Left renal cortex interstitium (tissue), 4 donors: ENCODE measurements at regions not wholly inside any gene's neighbourhood (a gene's known extent, or its start where the extent isn't known, plus 50 kb on each side); places are given as distances from the start of the nearest gene placed in this dataset.
"Not testable (repeated sequence)": the region's sequence is repeated elsewhere in the genome, so short reads cannot be mapped to it uniquely, and the experiment has no call there.

ENCODE experiments used
- DNase-seq, 4 donors: peaks; one replicate each; pipeline ENCODE4 v3.0.0-alpha.2; 2013; ENCODE audit warnings: low read depth in 4 of 4, low spot score in 2 of 4, missing footprints in 1 of 4

- DNase-seq: no peak
These were observed 978.2 kb upstream of the NCAM2 start for GRCh38 chr21:20020026-20020425.

GRCh38 chr21:20023193-20023592, 975.0 kb upstream of the NCAM2 start:
- no peak for DNase-seq

- DNase-seq: no peak
These were observed 973.5 kb upstream of the NCAM2 start for GRCh38 chr21:20024741-20025140.

GRCh38 chr21:20026543-20026942, 971.7 kb upstream of the NCAM2 start:
- DNase-seq: no peak

GRCh38 chr21:20030390-20030789, 967.8 kb upstream of the NCAM2 start:
- no peak for DNase-seq

- no peak for DNase-seq
These were observed 966.4 kb upstream of the NCAM2 start for GRCh38 chr21:20031807-20032206.

- DNase-seq: no peak
These were observed 957.4 kb upstream of the NCAM2 start for GRCh38 chr21:20040768-20041167.

- no peak for DNase-seq
These were observed 953.0 kb upstream of the NCAM2 start for GRCh38 chr21:20045197-20045596.

GRCh38 chr21:20048130-20048837, 949.9 kb upstream of the NCAM2 start:
- DNase-seq: not testable (repeated sequence)

GRCh38 chr21:20083336-20083735, 914.9 kb upstream of the NCAM2 start:
- DNase-seq: no peak

GRCh38 chr21:20083925-20084324, 914.3 kb upstream of the NCAM2 start:
- DNase-seq: no peak

- no peak for DNase-seq
These were observed 911.7 kb upstream of the NCAM2 start for GRCh38 chr21:20086508-20086907.

GRCh38 chr21:20106368-20106767, 891.8 kb upstream of the NCAM2 start:
- DNase-seq: no peak

- DNase-seq: no peak
These were observed 890.2 kb upstream of the NCAM2 start for GRCh38 chr21:20108016-20108415.

- no peak for DNase-seq
These were observed 889.2 kb upstream of the NCAM2 start for GRCh38 chr21:20108976-20109540.

- DNase-seq: no peak
These were observed 887.8 kb upstream of the NCAM2 start for GRCh38 chr21:20110368-20110767.

- no peak for DNase-seq
These were observed 846.5 kb upstream of the NCAM2 start for GRCh38 chr21:20151741-20152140.

- no peak for DNase-seq
These were observed 835.0 kb upstream of the NCAM2 start for GRCh38 chr21:20163167-20163566.

GRCh38 chr21:20167059-20167458, 831.1 kb upstream of the NCAM2 start:
- no peak for DNase-seq

- peak in 1 of 4 donors; percentile 3 for DNase-seq
These were observed 828.2 kb upstream of the NCAM2 start for GRCh38 chr21:20169812-20170576.

GRCh38 chr21:20186186-20186585, 812.0 kb upstream of the NCAM2 start:
- no peak for DNase-seq

GRCh38 chr21:20187028-20187427, 811.2 kb upstream of the NCAM2 start:
- no peak for DNase-seq
